IMR-90 (cell line): ENCODE measurements at regions not wholly inside any gene's neighbourhood (a gene's known extent, or its start where the extent isn't known, plus 50 kb on each side); places are given as distances from the start of the nearest gene placed in this dataset.

ENCODE experiments used
- ATAC-seq: fragments of 200-7000 bp; cut with Tn5 transposase; 2 replicates; pipeline ENCODE4 v1.9.1; 2020; ENCODE audit warnings: low read depth, mild to moderate bottlenecking, moderate library complexity
- BruUV-seq: library from RNA; stranded (reverse); fragments of 400-500 nt; replicated peaks from 2 replicates; lab custom pipeline; 2021; lab: Mats Ljungman, UMichigan
- CTCF ChIA-PET: fragments of 300-600 bp; formaldehyde crosslinking; extraction: SDS; loops from one replicate; lab custom pipeline; 2021; ENCODE audit warnings: antibody characterized with exemption; lab: Yijun Ruan, JAX
- POLR2A ChIA-PET: fragments of 300-600 bp; sonication (Branson Sonifier 250); formaldehyde crosslinking; loops from one replicate; lab custom pipeline; 2022; ENCODE audit warnings: antibody characterized with exemption; ENCODE audit not compliant: unreplicated experiment; lab: Charles Lee
- DNase-seq: peaks from one replicate; pipeline ENCODE4 v3.0.0; 2013
- H2AFZ ChIP-seq: replicated peaks from 2 replicates; pipeline ENCODE3; 2013; ENCODE audit warnings: low read length, mild to moderate bottlenecking; ENCODE audit not compliant: poor library complexity
- H2AK5ac ChIP-seq: 2 replicates; pipeline ENCODE4 v1.6.1; 2013; ENCODE audit warnings: low read depth, low read length, inconsistent platforms
- H2AK9ac ChIP-seq: replicated peaks from 2 replicates; pipeline ENCODE3; 2013; ENCODE audit warnings: mild to moderate bottlenecking, low read depth, low read length, moderate library complexity; ENCODE audit not compliant: poor library complexity
- H2BK120ac ChIP-seq: 2 replicates; pipeline ENCODE4 v1.6.1; 2013; ENCODE audit warnings: low read depth, low read length, inconsistent platforms
- H2BK15ac ChIP-seq: 3 replicates; pipeline ENCODE4 v1.6.1; 2013; ENCODE audit warnings: low read depth, low read length, inconsistent platforms
- H2BK20ac ChIP-seq: 2 replicates; pipeline ENCODE4 v1.6.1; 2013; ENCODE audit warnings: low read depth, mild to moderate bottlenecking, inconsistent platforms, low read length, moderate library complexity
- H2BK5ac ChIP-seq: 2 replicates; pipeline ENCODE4 v1.6.1; 2013; ENCODE audit warnings: mild to moderate bottlenecking, low read depth, low read length, inconsistent platforms; ENCODE audit not compliant: poor library complexity, severe bottlenecking
- H3K14ac ChIP-seq: replicated peaks from 2 replicates; pipeline ENCODE4 v1.6.1; 2013; ENCODE audit warnings: low read depth, low read length, inconsistent platforms
- H3K18ac ChIP-seq: 2 replicates; pipeline ENCODE4 v1.6.1; 2013; ENCODE audit warnings: low read depth, low read length, control low read depth
- H3K23ac ChIP-seq: 2 replicates; pipeline ENCODE4 v1.6.1; 2013; ENCODE audit warnings: low read depth, low read length, inconsistent platforms
- H3K27ac ChIP-seq: 2 replicates; pipeline ENCODE4 v1.5.1; 2013; ENCODE audit warnings: mild to moderate bottlenecking, control low read depth, low read length; ENCODE audit not compliant: insufficient read depth
- H3K27me3 ChIP-seq: 2 replicates; pipeline ENCODE4 v1.6.1; 2013; ENCODE audit warnings: low read length; ENCODE audit not compliant: control insufficient read depth, insufficient read depth
- H3K36me3 ChIP-seq: 2 replicates; pipeline ENCODE4 v1.6.1; 2013; ENCODE audit warnings: low read length, mixed read lengths; ENCODE audit not compliant: control insufficient read depth, insufficient read depth
- H3K4ac ChIP-seq: 2 replicates; pipeline ENCODE4 v1.6.1; 2013; ENCODE audit warnings: low read depth, low read length, inconsistent platforms
- H3K4me1 ChIP-seq: 2 replicates; pipeline ENCODE4 v1.6.1; 2013; ENCODE audit warnings: low read length, mixed read lengths; ENCODE audit not compliant: control insufficient read depth, insufficient read depth
- H3K4me2 ChIP-seq: 2 replicates; pipeline ENCODE4 v1.6.1; 2013; ENCODE audit warnings: low read depth, mild to moderate bottlenecking, control low read depth, low read length, moderate library complexity
- H3K4me3 ChIP-seq: 2 replicates; pipeline ENCODE4 v1.5.1; 2013; ENCODE audit warnings: low read depth, mild to moderate bottlenecking, control low read depth, low read length, moderate library complexity; ENCODE audit not compliant: insufficient read depth
- H3K56ac ChIP-seq: 2 replicates; pipeline ENCODE4 v1.6.1; 2013; ENCODE audit warnings: low read length, inconsistent platforms; ENCODE audit not compliant: insufficient read depth; ENCODE audit errors: extremely low read depth
- H3K79me1 ChIP-seq, 2 experiments: 2 replicates each; pipeline ENCODE4 v1.6.1; 2013; ENCODE audit warnings: low read length in 2 of 2, inconsistent platforms in 1 of 2, low read depth in 1 of 2
- H3K9ac ChIP-seq: 2 replicates; pipeline ENCODE4 v1.6.1; 2013; ENCODE audit warnings: low read depth, low read length, control low read depth
- H3K9me1 ChIP-seq: 2 replicates; pipeline ENCODE4 v1.6.1; 2013; ENCODE audit warnings: low read length, inconsistent platforms; ENCODE audit not compliant: insufficient read depth
- H3K9me3 ChIP-seq: 2 replicates; pipeline ENCODE4 v1.6.1; 2013; ENCODE audit warnings: low read length; ENCODE audit not compliant: control insufficient read depth, insufficient read depth
- H4K20me1 ChIP-seq: 2 replicates; pipeline ENCODE4 v1.6.1; 2013; ENCODE audit warnings: low read length, inconsistent platforms; ENCODE audit not compliant: insufficient read depth
- H4K5ac ChIP-seq: 2 replicates; pipeline ENCODE4 v1.6.1; 2013; ENCODE audit warnings: mild to moderate bottlenecking, low read depth, low read length, control low read depth
- H4K8ac ChIP-seq, 2 experiments: 2 replicates each; pipeline ENCODE4 v1.6.1; 2013; ENCODE audit warnings: low read depth in 2 of 2, low read length in 2 of 2, control low read depth in 1 of 2, inconsistent platforms in 1 of 2
- H4K91ac ChIP-seq: 2 replicates; pipeline ENCODE4 v1.6.1; 2013; ENCODE audit warnings: low read depth, low read length, inconsistent platforms; ENCODE audit not compliant: insufficient read depth
- BHLHE40 ChIP-seq: fragments of 150-350 bp; IDR thresholded peaks from 2 replicates; pipeline ENCODE4 v1.6.1; 2016; ENCODE audit warnings: mild to moderate bottlenecking, low read depth, low read length
- CEBPB ChIP-seq: IDR thresholded peaks from 2 replicates; pipeline ENCODE4 v1.6.1; 2012; ENCODE audit warnings: low read depth, low read length, improper control_type of control experiment
- CHD1 ChIP-seq: IDR thresholded peaks from 2 replicates; pipeline ENCODE4 v1.6.1; 2012; ENCODE audit warnings: low read depth, low read length, improper control_type of control experiment
- ELK1 ChIP-seq: fragments of 150-350 bp; IDR thresholded peaks from 2 replicates; pipeline ENCODE4 v1.6.1; 2016; ENCODE audit warnings: low read depth, mild to moderate bottlenecking, low read length, moderate library complexity, borderline replicate concordance
- FOS ChIP-seq: fragments of 150-350 bp; IDR thresholded peaks from 2 replicates; pipeline ENCODE4 v1.6.1; 2016; ENCODE audit warnings: low read depth, low read length
- MAFK ChIP-seq: IDR thresholded peaks from 2 replicates; pipeline ENCODE4 v1.6.1; 2012; ENCODE audit warnings: low read depth, low read length, improper control_type of control experiment
- MAZ ChIP-seq: IDR thresholded peaks from 2 replicates; pipeline ENCODE4 v1.6.1; 2012; ENCODE audit warnings: low read depth, mild to moderate bottlenecking, low read length, improper control_type of control experiment, moderate library complexity, borderline replicate concordance
- MXI1 ChIP-seq: IDR thresholded peaks from 2 replicates; pipeline ENCODE4 v1.6.1; 2012; ENCODE audit warnings: low read depth, mild to moderate bottlenecking, low read length, moderate library complexity, borderline replicate concordance
- NFE2L2 ChIP-seq: fragments of 150-350 bp; IDR thresholded peaks from 2 replicates; pipeline ENCODE4 v1.6.1; 2016; ENCODE audit warnings: low read depth, mild to moderate bottlenecking, low read length
- POLR2A ChIP-seq: IDR thresholded peaks from 2 replicates; pipeline ENCODE4 v1.6.1; 2012; ENCODE audit warnings: mild to moderate bottlenecking, low read depth, low read length
- RAD21 ChIP-seq: IDR thresholded peaks from 2 replicates; pipeline ENCODE4 v1.6.1; 2012; ENCODE audit warnings: low read length, improper control_type of control experiment
- RCOR1 ChIP-seq: IDR thresholded peaks from 2 replicates; pipeline ENCODE4 v1.6.1; 2012; ENCODE audit warnings: mild to moderate bottlenecking, low read length, improper control_type of control experiment; ENCODE audit not compliant: insufficient replicate concordance
- RFX5 ChIP-seq: IDR thresholded peaks from 2 replicates; pipeline ENCODE4 v1.8.0; 2012; ENCODE audit warnings: low read depth, mild to moderate bottlenecking, low read length, moderate library complexity
- SMC3 ChIP-seq: fragments of 150-350 bp; IDR thresholded peaks from 2 replicates; pipeline ENCODE4 v1.6.1; 2016; ENCODE audit warnings: low read depth, mild to moderate bottlenecking, antibody characterized with exemption, low read length, moderate library complexity
- WGBS, 2 experiments: methylation state at CpG; one replicate each; pipeline versions ENCODE4 v1.1.5 to v1.1.7; 2013; ENCODE audit warnings: missing lambda C conversion rate in 2 of 2; ENCODE audit not compliant: insufficient read length in 1 of 2; ENCODE audit errors: extremely low coverage in 2 of 2; 5-methylcytosine and 5-hydroxymethylcytosine counted together
- dilution Hi-C: fragments of 300-500 bp; cut with HindIII; formaldehyde crosslinking; loops from one replicate; pipeline ENCODE4 v1.14.3; 2018; ENCODE audit warnings: low sequenced_read_pairs; ENCODE audit not compliant: unreplicated experiment
- in situ Hi-C: fragments of 300-500 bp; cut with MboI; formaldehyde crosslinking; loops from 3 replicates; pipeline ENCODE4 v1.14.3; 2019; ENCODE audit warnings: low sequenced_read_pairs, inconsistent platforms, mixed read lengths
- intact Hi-C: fragments of 100-400 bp; cut with micrococcal nuclease; formaldehyde crosslinking; loops from 2 replicates; pipeline ENCODE4 v1.10.0; 2022
- TF ChIP-seq, protein P1 (sequence below): conservative IDR thresholded peaks from 2 replicates; pipeline ENCODE4 v1.5.1; 2012; ENCODE audit warnings: mild to moderate bottlenecking, low read depth, low read length, improper control_type of control experiment
- TF ChIP-seq, protein P2 (sequence below): fragments of 150-350 bp; IDR thresholded peaks from 2 replicates; pipeline ENCODE4 v1.6.1; 2017; ENCODE audit warnings: mild to moderate bottlenecking, antibody characterized with exemption, low read length, low read depth

GRCh38 chr6:115773741-115774140, 286.9 kb downstream of the FRK start:
- WGBS, 2 experiments: no CpG with 5 or more reads among the region's 3 CpGs
- Histone ChIP-seq H3K18ac (no peak overlapping the region), H2AFZ (no peak overlapping the region), H3K4ac (no peak overlapping the region), H2BK15ac (no peak overlapping the region), H2BK20ac (no peak overlapping the region), H4K5ac (no peak overlapping the region), H4K91ac (no peak overlapping the region), H3K79me1 (no peaks in the 10 kb centered on the region), H2AK9ac (no peak overlapping the region), H2BK120ac (no peak overlapping the region), H2BK5ac (no peak overlapping the region), H3K27ac (no peak overlapping the region), H4K20me1 (no peaks in the 10 kb centered on the region), H3K56ac (no peak overlapping the region), H3K36me3 (no peaks in the 10 kb centered on the region), H3K4me3 (no peak overlapping the region), H3K9ac (no peak overlapping the region), H3K9me1 (no peaks in the 10 kb centered on the region), H3K9me3 (no peaks in the 10 kb centered on the region), H2AK5ac (no peak overlapping the region), H3K14ac (no peak overlapping the region), H3K23ac (no peak overlapping the region), H3K27me3 (no peaks in the 10 kb centered on the region), H3K4me2 (no peak overlapping the region), H3K4me1 (no peaks in the 10 kb centered on the region), H4K8ac (no peak overlapping the region)
- ATAC-seq: no peak
- DNase-seq: no peak
- in situ Hi-C loops: no loop called here
- ChIA-PET POLR2A (no interaction called here), CTCF (no interaction called here)
- no peak for TF ChIP-seq POLR2A
- TF ChIP-seq BHLHE40: no peak
- no peak for TF ChIP-seq RFX5
- TF ChIP-seq MAZ: no peak
- no peak for TF ChIP-seq MAFK
- TF ChIP-seq RAD21: no peak
- no peak for TF ChIP-seq CEBPB
- no peak for TF ChIP-seq NFE2L2
- no peak for TF ChIP-seq FOS
- TF ChIP-seq SMC3: no peak
- no peak for TF ChIP-seq RCOR1
- no peak for TF ChIP-seq CHD1
- TF ChIP-seq, protein P1, sequence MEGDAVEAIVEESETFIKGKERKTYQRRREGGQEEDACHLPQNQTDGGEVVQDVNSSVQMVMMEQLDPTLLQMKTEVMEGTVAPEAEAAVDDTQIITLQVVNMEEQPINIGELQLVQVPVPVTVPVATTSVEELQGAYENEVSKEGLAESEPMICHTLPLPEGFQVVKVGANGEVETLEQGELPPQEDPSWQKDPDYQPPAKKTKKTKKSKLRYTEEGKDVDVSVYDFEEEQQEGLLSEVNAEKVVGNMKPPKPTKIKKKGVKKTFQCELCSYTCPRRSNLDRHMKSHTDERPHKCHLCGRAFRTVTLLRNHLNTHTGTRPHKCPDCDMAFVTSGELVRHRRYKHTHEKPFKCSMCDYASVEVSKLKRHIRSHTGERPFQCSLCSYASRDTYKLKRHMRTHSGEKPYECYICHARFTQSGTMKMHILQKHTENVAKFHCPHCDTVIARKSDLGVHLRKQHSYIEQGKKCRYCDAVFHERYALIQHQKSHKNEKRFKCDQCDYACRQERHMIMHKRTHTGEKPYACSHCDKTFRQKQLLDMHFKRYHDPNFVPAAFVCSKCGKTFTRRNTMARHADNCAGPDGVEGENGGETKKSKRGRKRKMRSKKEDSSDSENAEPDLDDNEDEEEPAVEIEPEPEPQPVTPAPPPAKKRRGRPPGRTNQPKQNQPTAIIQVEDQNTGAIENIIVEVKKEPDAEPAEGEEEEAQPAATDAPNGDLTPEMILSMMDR: no peak
- no peak for TF ChIP-seq MXI1
- no peak for TF ChIP-seq ELK1
- TF ChIP-seq, protein P2, sequence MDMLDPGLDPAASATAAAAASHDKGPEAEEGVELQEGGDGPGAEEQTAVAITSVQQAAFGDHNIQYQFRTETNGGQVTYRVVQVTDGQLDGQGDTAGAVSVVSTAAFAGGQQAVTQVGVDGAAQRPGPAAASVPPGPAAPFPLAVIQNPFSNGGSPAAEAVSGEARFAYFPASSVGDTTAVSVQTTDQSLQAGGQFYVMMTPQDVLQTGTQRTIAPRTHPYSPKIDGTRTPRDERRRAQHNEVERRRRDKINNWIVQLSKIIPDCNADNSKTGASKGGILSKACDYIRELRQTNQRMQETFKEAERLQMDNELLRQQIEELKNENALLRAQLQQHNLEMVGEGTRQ: no peak
- dilution Hi-C loops: no loop called here
- BruUV-seq: no TSS peak
- intact Hi-C loops: no loop called here
